ENCODE measurements at regions not wholly inside any gene's neighbourhood (a gene's known extent, or its start where the extent isn't known, plus 50 kb on each side); places are given as distances from the start of the nearest gene placed in this dataset.

DNA sequence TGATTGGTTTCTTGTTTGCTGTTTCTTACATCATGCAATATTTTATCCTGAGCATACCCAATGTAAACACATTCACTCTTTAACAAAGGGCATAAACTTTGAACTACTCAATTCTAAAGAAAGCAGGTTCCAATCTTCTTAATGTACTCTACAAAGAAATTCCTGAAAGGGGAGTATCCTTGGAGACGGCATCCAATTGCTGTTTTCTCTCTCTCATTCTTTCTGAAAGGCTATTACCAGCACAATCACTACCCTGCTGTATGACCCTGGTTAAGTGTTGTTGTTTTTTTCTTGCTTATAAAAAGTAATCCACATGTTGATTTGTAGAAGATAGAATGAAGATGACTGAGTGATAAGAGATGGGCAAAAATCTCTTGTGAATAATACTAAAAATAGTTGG, 176.0 kb downstream of the ZNF365 start:
- no peaks in the 10 kb centered on the region for H3K27me3 ChIP-seq (ENCODE audit: control insufficient read depth in 2 of 2, insufficient read depth in 2 of 2, low read length in 2 of 2)
- FAIRE-seq = no peak
- no peaks in the 10 kb centered on the region for H3K36me3 ChIP-seq (ENCODE audit: control insufficient read depth in 2 of 2, extremely low read depth in 1 of 2, insufficient read depth in 2 of 2, low read length in 2 of 2)
- no peaks in the 10 kb centered on the region for H3K9me1 ChIP-seq (replicated peaks; ENCODE audit: control insufficient read depth, extremely low read depth, insufficient read depth, low read length)
- H3K9me3 ChIP-seq (replicated peaks; ENCODE audit: control insufficient read depth, insufficient read depth, low read length) = no peaks in the 10 kb centered on the region
- CTCF ChIA-PET = no interaction called here
- H3K4me1 ChIP-seq (ENCODE audit: control insufficient read depth, extremely low read depth, insufficient read depth, low read length) = no peaks in the 10 kb centered on the region
- TF ChIP-seq, protein P1, sequence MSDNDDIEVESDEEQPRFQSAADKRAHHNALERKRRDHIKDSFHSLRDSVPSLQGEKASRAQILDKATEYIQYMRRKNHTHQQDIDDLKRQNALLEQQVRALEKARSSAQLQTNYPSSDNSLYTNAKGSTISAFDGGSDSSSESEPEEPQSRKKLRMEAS (IDR thresholded peaks at IDR 0.05; ENCODE audit: insufficient read depth, insufficient read length) = no peak
- TF ChIP-seq, protein P2, sequence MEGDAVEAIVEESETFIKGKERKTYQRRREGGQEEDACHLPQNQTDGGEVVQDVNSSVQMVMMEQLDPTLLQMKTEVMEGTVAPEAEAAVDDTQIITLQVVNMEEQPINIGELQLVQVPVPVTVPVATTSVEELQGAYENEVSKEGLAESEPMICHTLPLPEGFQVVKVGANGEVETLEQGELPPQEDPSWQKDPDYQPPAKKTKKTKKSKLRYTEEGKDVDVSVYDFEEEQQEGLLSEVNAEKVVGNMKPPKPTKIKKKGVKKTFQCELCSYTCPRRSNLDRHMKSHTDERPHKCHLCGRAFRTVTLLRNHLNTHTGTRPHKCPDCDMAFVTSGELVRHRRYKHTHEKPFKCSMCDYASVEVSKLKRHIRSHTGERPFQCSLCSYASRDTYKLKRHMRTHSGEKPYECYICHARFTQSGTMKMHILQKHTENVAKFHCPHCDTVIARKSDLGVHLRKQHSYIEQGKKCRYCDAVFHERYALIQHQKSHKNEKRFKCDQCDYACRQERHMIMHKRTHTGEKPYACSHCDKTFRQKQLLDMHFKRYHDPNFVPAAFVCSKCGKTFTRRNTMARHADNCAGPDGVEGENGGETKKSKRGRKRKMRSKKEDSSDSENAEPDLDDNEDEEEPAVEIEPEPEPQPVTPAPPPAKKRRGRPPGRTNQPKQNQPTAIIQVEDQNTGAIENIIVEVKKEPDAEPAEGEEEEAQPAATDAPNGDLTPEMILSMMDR (IDR thresholded peaks at IDR 0.05; ENCODE audit: extremely low read depth in 1 of 2, insufficient read depth in 1 of 2, low read depth in 1 of 2, low read length in 2 of 2) = no peak
- TF ChIP-seq POLR2AphosphoS5 (IDR thresholded peaks at IDR 0.05; ENCODE audit: insufficient read depth, low read depth, low read length) (no peak), EZH2 (IDR thresholded peaks at IDR 0.05; ENCODE audit: borderline replicate concordance, low read depth, low read length, severe bottlenecking) (no peak), JUN (IDR thresholded peaks at IDR 0.05; ENCODE audit: borderline replicate concordance, insufficient read depth, insufficient read length, low read depth) (no peak), POLR2A (IDR thresholded peaks at IDR 0.05; ENCODE audit: low read depth, low read length) (no peak), FOS (IDR thresholded peaks at IDR 0.05; ENCODE audit: borderline replicate concordance, insufficient read depth, low read length) (no peak), GATA2 (IDR thresholded peaks at IDR 0.05; ENCODE audit: insufficient read depth, insufficient read length, low read depth, low read length) (no peak), MYC (IDR thresholded peaks at IDR 0.05; ENCODE audit: low read depth, low read length) (no peak)
- POLR2A ChIA-PET = no interaction called here
- H3K4me2 ChIP-seq (ENCODE audit: insufficient read depth, low read length) = no peak overlapping the region
- dilution Hi-C loops (cut with MboI; ENCODE audit: extremely low pct_ligation_motif_present, low sequenced_read_pairs) = no loop called here
- H3K27ac ChIP-seq (ENCODE audit: insufficient read depth, low read depth, low read length) = no peak overlapping the region
- H2AFZ ChIP-seq (ENCODE audit: low read depth, low read length) = no peak overlapping the region
- no peaks in the 10 kb centered on the region for H4K20me1 ChIP-seq (replicated peaks; ENCODE audit: control insufficient read depth, extremely low read depth, insufficient read depth, low read length)
- H3K79me2 ChIP-seq (ENCODE audit: control insufficient read depth, insufficient read depth, low read length) = no peaks in the 10 kb centered on the region
- no peak overlapping the region for H3K9ac ChIP-seq (replicated peaks; ENCODE audit: extremely low read depth, insufficient read depth, low read length)
- intact Hi-C loops (cut with micrococcal nuclease) = loop anchor here (5.0 kb wide), 1 partner anchor 113 kb away; no protein-coding TSS in a partner anchor
- DNase-seq (ENCODE audit: low read depth, low spot score) = no peak
- no TSS peak for BruUV-seq (replicated peaks)
- H3K4me3 ChIP-seq (replicated peaks in 1 of 3; ENCODE audit: insufficient read depth in 1 of 3, low read depth in 1 of 3, low read length in 3 of 3) = no peak overlapping the region
